ENCODE measurements at regions not wholly inside any gene's neighbourhood (a gene's known extent, or its start where the extent isn't known, plus 50 kb on each side); places are given as distances from the start of the nearest gene placed in this dataset.

DNA sequence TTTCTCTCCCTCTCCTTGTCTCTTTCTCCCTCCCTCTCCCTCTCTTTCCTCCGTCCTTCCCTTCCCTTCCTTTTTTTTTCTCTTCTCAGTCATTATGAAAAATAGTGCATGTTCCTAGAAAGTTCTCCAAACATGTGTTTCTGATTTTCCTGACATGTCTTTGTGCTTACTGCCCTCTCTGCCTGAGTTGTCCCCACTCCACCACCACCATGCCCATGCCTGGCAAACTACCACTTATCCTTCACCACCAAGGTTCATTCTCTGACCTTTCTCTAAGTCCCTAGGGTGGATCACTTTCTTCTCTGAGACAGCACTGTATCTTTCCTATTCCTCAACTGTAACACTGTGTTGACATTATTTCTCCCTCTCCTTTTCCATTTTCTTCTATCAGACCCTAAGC lies 98.2 kb downstream of the LACC1 start:
- Histone ChIP-seq H3K4me1 (no peaks in the 10 kb centered on the region), H3K4me3 (no peak overlapping the region), H3K27me3 (ENCODE audit: low read depth) (no peaks in the 10 kb centered on the region), H3K9me3 (no peaks in the 10 kb centered on the region), H3K27ac (no peak overlapping the region), H3K36me3 (no peaks in the 10 kb centered on the region)
- intact Hi-C loops (cut with DNase I): no loop called here
- no peak for ATAC-seq
- DNase-seq: no peak
- TF ChIP-seq, protein P1, sequence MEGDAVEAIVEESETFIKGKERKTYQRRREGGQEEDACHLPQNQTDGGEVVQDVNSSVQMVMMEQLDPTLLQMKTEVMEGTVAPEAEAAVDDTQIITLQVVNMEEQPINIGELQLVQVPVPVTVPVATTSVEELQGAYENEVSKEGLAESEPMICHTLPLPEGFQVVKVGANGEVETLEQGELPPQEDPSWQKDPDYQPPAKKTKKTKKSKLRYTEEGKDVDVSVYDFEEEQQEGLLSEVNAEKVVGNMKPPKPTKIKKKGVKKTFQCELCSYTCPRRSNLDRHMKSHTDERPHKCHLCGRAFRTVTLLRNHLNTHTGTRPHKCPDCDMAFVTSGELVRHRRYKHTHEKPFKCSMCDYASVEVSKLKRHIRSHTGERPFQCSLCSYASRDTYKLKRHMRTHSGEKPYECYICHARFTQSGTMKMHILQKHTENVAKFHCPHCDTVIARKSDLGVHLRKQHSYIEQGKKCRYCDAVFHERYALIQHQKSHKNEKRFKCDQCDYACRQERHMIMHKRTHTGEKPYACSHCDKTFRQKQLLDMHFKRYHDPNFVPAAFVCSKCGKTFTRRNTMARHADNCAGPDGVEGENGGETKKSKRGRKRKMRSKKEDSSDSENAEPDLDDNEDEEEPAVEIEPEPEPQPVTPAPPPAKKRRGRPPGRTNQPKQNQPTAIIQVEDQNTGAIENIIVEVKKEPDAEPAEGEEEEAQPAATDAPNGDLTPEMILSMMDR (IDR thresholded peaks at IDR 0.05): no peak

DNA sequence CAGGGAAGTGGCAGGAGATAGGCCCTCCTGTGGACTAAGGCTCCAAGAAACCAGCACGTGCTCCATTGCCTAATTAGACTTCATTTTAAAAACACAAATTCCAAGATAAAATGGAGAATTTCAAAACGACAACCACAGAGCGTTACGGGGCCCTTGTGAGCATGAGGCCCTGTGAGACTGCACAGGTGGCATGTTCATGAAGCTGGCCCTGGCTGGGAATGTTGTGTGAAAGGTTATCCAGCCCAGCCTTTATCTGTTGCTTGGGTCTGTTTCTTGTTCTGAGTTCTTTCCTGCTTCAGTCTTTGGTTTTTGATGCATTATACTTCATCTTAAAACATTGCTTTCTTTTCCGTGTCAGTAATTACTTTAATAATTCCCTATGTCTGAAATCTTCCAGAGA lies 99.0 kb downstream of the LACC1 start:
- Histone ChIP-seq H3K9me3 (no peaks in the 10 kb centered on the region), H3K27ac (no peak overlapping the region), H3K36me3 (no peaks in the 10 kb centered on the region), H3K27me3 (ENCODE audit: low read depth) (no peaks in the 10 kb centered on the region), H3K4me3 (no peak overlapping the region), H3K4me1 (no peaks in the 10 kb centered on the region)
- DNase-seq: no peak
- no peak for ATAC-seq
- TF ChIP-seq, protein P1 (IDR thresholded peaks at IDR 0.05): no peak
- intact Hi-C loops (cut with DNase I): no loop called here

DNA sequence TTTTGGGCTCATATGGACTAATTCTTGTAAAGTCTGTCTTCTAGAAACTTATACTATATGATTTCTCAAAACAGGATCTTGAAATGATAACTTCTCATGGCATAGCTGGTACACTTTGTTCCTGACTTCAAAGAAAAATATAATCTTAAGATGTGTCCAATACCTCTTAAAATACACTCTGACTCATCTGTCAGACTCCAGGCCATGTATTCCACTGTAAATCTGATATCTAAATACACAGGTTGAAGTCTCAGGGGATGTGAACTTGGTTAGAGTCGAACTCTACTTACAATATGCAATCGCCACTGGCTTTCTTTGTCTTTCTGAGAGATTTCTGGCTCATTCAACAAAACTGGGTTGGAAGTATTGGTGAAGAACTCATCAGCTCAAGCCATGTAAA lies 99.8 kb downstream of the LACC1 start:
- intact Hi-C loops (cut with DNase I): no loop called here
- no peaks in the 10 kb centered on the region for H3K9me3 ChIP-seq
- H3K36me3 ChIP-seq: no peaks in the 10 kb centered on the region
- H3K27me3 ChIP-seq (ENCODE audit: low read depth): no peaks in the 10 kb centered on the region
- no peaks in the 10 kb centered on the region for H3K4me1 ChIP-seq
- TF ChIP-seq, protein P1 (IDR thresholded peaks at IDR 0.05): no peak
- ATAC-seq: no peak
- H3K27ac ChIP-seq: no peak overlapping the region
- H3K4me3 ChIP-seq: no peak overlapping the region
- DNase-seq: no peak

DNA sequence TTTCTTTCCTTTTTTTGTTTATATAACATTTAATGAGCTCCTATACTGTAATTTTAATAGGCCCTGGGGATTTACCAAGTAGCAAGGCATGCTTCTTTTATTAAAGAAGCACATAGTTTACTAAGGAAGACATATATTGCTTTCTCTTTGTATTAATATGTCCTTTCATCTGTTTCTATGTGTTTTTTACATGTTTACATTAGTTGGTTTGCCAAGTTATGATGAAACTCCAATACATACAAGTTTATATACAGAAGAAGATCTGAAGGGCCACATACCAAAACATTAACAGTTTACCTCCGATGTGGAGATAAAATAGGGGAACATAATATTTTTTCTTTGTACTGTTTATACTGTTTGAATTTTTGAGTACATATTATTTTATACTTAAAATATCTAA lies 100.9 kb downstream of the LACC1 start:
- TF ChIP-seq, protein P1 (IDR thresholded peaks at IDR 0.05): no peak
- intact Hi-C loops (cut with DNase I): no loop called here
- no peaks in the 10 kb centered on the region for H3K36me3 ChIP-seq
- H3K4me1 ChIP-seq: no peaks in the 10 kb centered on the region
- no peak for DNase-seq
- H3K27ac ChIP-seq: no peak overlapping the region
- no peaks in the 10 kb centered on the region for H3K27me3 ChIP-seq (ENCODE audit: low read depth)
- H3K9me3 ChIP-seq: no peaks in the 10 kb centered on the region
- ATAC-seq: no peak
- H3K4me3 ChIP-seq: no peak overlapping the region

DNA sequence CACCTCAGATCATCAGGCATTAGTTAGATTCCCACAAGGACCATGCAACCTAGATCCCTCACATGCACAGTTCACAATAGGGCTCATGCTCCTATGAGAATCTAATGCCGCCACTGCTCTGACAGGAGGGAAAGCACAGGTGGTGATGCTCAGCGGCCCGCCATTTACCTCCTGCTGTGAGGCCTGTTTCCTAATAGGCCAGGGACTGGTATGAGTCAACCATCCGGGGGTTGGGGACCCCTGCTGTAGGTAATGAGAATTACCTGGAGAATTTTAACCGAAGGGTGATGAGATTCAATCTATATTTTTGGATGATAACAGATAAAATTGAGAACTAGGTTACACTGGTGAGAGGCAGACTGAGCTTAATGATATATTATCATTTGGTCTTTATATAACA lies 101.4 kb downstream of the LACC1 start:
- TF ChIP-seq, protein P1 (IDR thresholded peaks at IDR 0.05): no peak
- intact Hi-C loops (cut with DNase I): no loop called here
- ATAC-seq: no peak

More for the DNA sequence above, 101.4 kb downstream of the LACC1 start:
- Histone ChIP-seq H3K27me3 (ENCODE audit: low read depth) (no peaks in the 10 kb centered on the region), H3K36me3 (no peaks in the 10 kb centered on the region), H3K9me3 (no peaks in the 10 kb centered on the region), H3K4me1 (no peaks in the 10 kb centered on the region), H3K27ac (no peak overlapping the region), H3K4me3 (no peak overlapping the region)
- no peak for DNase-seq

Measured in lower lobe of right lung (tissue), 2 donors.